ENCODE measurements at regions not wholly inside any gene's neighbourhood (a gene's known extent, or its start where the extent isn't known, plus 50 kb on each side); places are given as distances from the start of the nearest gene placed in this dataset.

- Histone ChIP-seq H3K4me1 (0 out of 20 replicates have a peak, but pooled peaks cover 0 to 5% (median 0%) of the 10 kb centered on the region in 10 experiments), H3K9me3 (replicated peaks in 1 of 11) (peaks cover 0 to 13% (median 7%) of the 10 kb centered on the region in 11 experiments; a peak in 7 of 22 replicates), H3K9ac (no peak overlapping the region), H3K27me3 (no peaks in the 10 kb centered on the region), H3K36me3 (no peaks in the 10 kb centered on the region), H3K4me2 (no peak overlapping the region), H3K27ac (no peak overlapping the region), H3K4me3 (no peak overlapping the region), H4K20me1 (no peaks in the 10 kb centered on the region)
- TF ChIP-seq Cebpa-rat (IDR thresholded peaks at IDR 0.05) = no peak
Observed at GRCh38 chr2:145070703-145071102, 550.8 kb upstream of the ZEB2 start.

GRCh38 chr2:145068509-145068908, 548.6 kb upstream of the ZEB2 start:
- H3K4me1 ChIP-seq = 0 out of 20 replicates have a peak, but pooled peaks cover 0 to 5% (median 0%) of the 10 kb centered on the region in 10 experiments
- no peak overlapping the region for H3K27ac ChIP-seq
- peaks cover 0 to 13% (median 7%) of the 10 kb centered on the region in 11 experiments; a peak in 7 of 22 replicates for H3K9me3 ChIP-seq (replicated peaks in 1 of 11)
- H3K4me2 ChIP-seq = no peak overlapping the region
- TF ChIP-seq Cebpa-rat (IDR thresholded peaks at IDR 0.05) = no peak
- H4K20me1 ChIP-seq = no peaks in the 10 kb centered on the region
- no peak overlapping the region for H3K9ac ChIP-seq
- no peaks in the 10 kb centered on the region for H3K27me3 ChIP-seq
- H3K36me3 ChIP-seq = no peaks in the 10 kb centered on the region
- no peak overlapping the region for H3K4me3 ChIP-seq

- Histone ChIP-seq H4K20me1 (no peaks in the 10 kb centered on the region), H3K9ac (no peak overlapping the region), H3K4me2 (no peak overlapping the region), H3K4me3 (no peak overlapping the region), H3K4me1 (0 out of 20 replicates have a peak, but pooled peaks cover 0 to 5% (median 0%) of the 10 kb centered on the region in 10 experiments), H3K36me3 (no peaks in the 10 kb centered on the region), H3K27ac (no peak overlapping the region), H3K9me3 (replicated peaks in 1 of 11) (peaks cover 0 to 13% (median 7%) of the 10 kb centered on the region in 11 experiments; a peak in 7 of 22 replicates), H3K27me3 (no peaks in the 10 kb centered on the region)
- TF ChIP-seq Cebpa-rat (IDR thresholded peaks at IDR 0.05) = no peak
Observed at GRCh38 chr2:145067549-145068030, 547.7 kb upstream of the ZEB2 start.

GRCh38 chr2:145066856-145067548, 547.1 kb upstream of the ZEB2 start:
- 0 out of 20 replicates have a peak, but pooled peaks cover 0 to 5% (median 0%) of the 10 kb centered on the region in 10 experiments for H3K4me1 ChIP-seq
- no peak overlapping the region for H3K4me2 ChIP-seq
- no peak for TF ChIP-seq Cebpa-rat (IDR thresholded peaks at IDR 0.05)
- H3K4me3 ChIP-seq = no peak overlapping the region
- no peaks in the 10 kb centered on the region for H3K27me3 ChIP-seq
- peaks cover 0 to 13% (median 7%) of the 10 kb centered on the region in 11 experiments; a peak in 7 of 22 replicates for H3K9me3 ChIP-seq (replicated peaks in 1 of 11)
- H3K36me3 ChIP-seq = no peaks in the 10 kb centered on the region
- no peaks in the 10 kb centered on the region for H4K20me1 ChIP-seq
- H3K27ac ChIP-seq = no peak overlapping the region
- no peak overlapping the region for H3K9ac ChIP-seq

GRCh38 chr2:145066151-145066661, 546.3 kb upstream of the ZEB2 start:
- Histone ChIP-seq H4K20me1 (no peaks in the 10 kb centered on the region), H3K9me3 (replicated peaks in 1 of 11) (peaks cover 0 to 13% (median 7%) of the 10 kb centered on the region in 11 experiments; a peak in 7 of 22 replicates), H3K27ac (no peak overlapping the region), H3K4me2 (no peak overlapping the region), H3K4me3 (no peak overlapping the region), H3K36me3 (no peaks in the 10 kb centered on the region), H3K9ac (no peak overlapping the region), H3K27me3 (no peaks in the 10 kb centered on the region), H3K4me1 (0 out of 20 replicates have a peak, but pooled peaks cover 0 to 5% (median 0%) of the 10 kb centered on the region in 10 experiments)
- TF ChIP-seq Cebpa-rat (IDR thresholded peaks at IDR 0.05) = no peak

- H3K36me3 ChIP-seq = no peaks in the 10 kb centered on the region
- no peak overlapping the region for H3K4me2 ChIP-seq
- TF ChIP-seq Cebpa-rat (IDR thresholded peaks at IDR 0.05) = no peak
- H4K20me1 ChIP-seq = no peaks in the 10 kb centered on the region
- H3K27me3 ChIP-seq = no peaks in the 10 kb centered on the region
- H3K27ac ChIP-seq = no peak overlapping the region
- 0 out of 20 replicates have a peak, but pooled peaks cover 0 to 4% (median 0%) of the 10 kb centered on the region in 10 experiments for H3K4me1 ChIP-seq
- H3K9ac ChIP-seq = no peak overlapping the region
- H3K9me3 ChIP-seq (replicated peaks in 1 of 11) = peaks cover 0 to 13% (median 7%) of the 10 kb centered on the region in 11 experiments; a peak in 7 of 22 replicates
- no peak overlapping the region for H3K4me3 ChIP-seq
Observed at GRCh38 chr2:145065342-145065741, 545.4 kb upstream of the ZEB2 start.

- H3K4me2 ChIP-seq = no peak overlapping the region
- no peaks in the 10 kb centered on the region for H3K27me3 ChIP-seq
- H4K20me1 ChIP-seq = no peaks in the 10 kb centered on the region
- H3K4me1 ChIP-seq = no peaks in the 10 kb centered on the region
- TF ChIP-seq Cebpa-rat (IDR thresholded peaks at IDR 0.05) = no peak
- no peak overlapping the region for H3K9ac ChIP-seq
- H3K9me3 ChIP-seq (replicated peaks in 1 of 11) = peaks cover 0 to 4% (median 2%) of the 10 kb centered on the region in 11 experiments; a peak in 7 of 22 replicates
- no peak overlapping the region for H3K4me3 ChIP-seq
- H3K27ac ChIP-seq = no peak overlapping the region
- H3K36me3 ChIP-seq = no peaks in the 10 kb centered on the region
Observed at GRCh38 chr2:145064511-145064910, 544.6 kb upstream of the ZEB2 start.

GRCh38 chr2:145060876-145061275, 541.0 kb upstream of the ZEB2 start:
- H3K4me3 ChIP-seq = no peak overlapping the region
- H3K27me3 ChIP-seq = no peaks in the 10 kb centered on the region
- no peak overlapping the region for H3K9ac ChIP-seq
- H3K27ac ChIP-seq = no peak overlapping the region
- no peaks in the 10 kb centered on the region for H3K36me3 ChIP-seq
- no peak overlapping the region for H3K4me2 ChIP-seq
- TF ChIP-seq Cebpa-rat (IDR thresholded peaks at IDR 0.05) = no peak
- no peaks in the 10 kb centered on the region for H4K20me1 ChIP-seq
- H3K4me1 ChIP-seq = no peaks in the 10 kb centered on the region
- H3K9me3 ChIP-seq (replicated peaks in 1 of 11) = no peaks in the 10 kb centered on the region

- Histone ChIP-seq H3K27ac (no peak overlapping the region), H3K4me1 (no peaks in the 10 kb centered on the region), H3K9ac (no peak overlapping the region), H3K9me3 (replicated peaks in 1 of 11) (no peaks in the 10 kb centered on the region), H3K36me3 (no peaks in the 10 kb centered on the region), H4K20me1 (no peaks in the 10 kb centered on the region), H3K4me2 (no peak overlapping the region), H3K4me3 (no peak overlapping the region), H3K27me3 (no peaks in the 10 kb centered on the region)
- TF ChIP-seq Cebpa-rat (IDR thresholded peaks at IDR 0.05) = no peak
Observed at GRCh38 chr2:145059914-145060313, 540.0 kb upstream of the ZEB2 start.
